Psoas muscle (tissue), 7 donors: ENCODE measurements at regions not wholly inside any gene's neighbourhood (a gene's known extent, or its start where the extent isn't known, plus 50 kb on each side); places are given as distances from the start of the nearest gene placed in this dataset.
"Not testable (repeated sequence)": the region's sequence is repeated elsewhere in the genome, so short reads cannot be mapped to it uniquely, and the experiment has no call there.

Experiments used
- ATAC-seq, 4 donors: fragments of 200-7000 bp; cut with Tn5 transposase; one replicate each; pipeline ENCODE4 v1.9.1; 2020; ENCODE audit warnings: moderate library complexity in 3 of 4, mild to moderate bottlenecking in 2 of 4
- DNase-seq, 2 donors: peaks; one replicate each; pipeline ENCODE4 v3.0.0-alpha.2; 2020
- H3K27ac ChIP-seq: fragments of 200-600 bp; one replicate; pipeline ENCODE4 v1.8.0; 2022
- H3K27me3 ChIP-seq, 3 donors: fragments of 200-600 bp in 1 of 3; one replicate each; pipeline versions ENCODE4 v1.6.1 to v1.8.0; 2013 to 2022; ENCODE audit warnings: low read length in 2 of 3, mild to moderate bottlenecking in 2 of 3, moderate library complexity in 1 of 3; ENCODE audit not compliant: insufficient read depth in 3 of 3
- H3K36me3 ChIP-seq, 2 donors: fragments of 200-600 bp in 1 of 2; one replicate each; pipeline versions ENCODE4 v1.6.1 to v1.8.0; 2013 to 2022; ENCODE audit warnings: low read depth in 1 of 2, mild to moderate bottlenecking in 1 of 2, moderate library complexity in 1 of 2; ENCODE audit not compliant: insufficient read depth in 1 of 2
- H3K4me1 ChIP-seq: fragments of 200-600 bp; one replicate; pipeline ENCODE4 v1.8.0; 2022
- H3K4me3 ChIP-seq: fragments of 200-600 bp; one replicate; pipeline ENCODE4 v1.8.0; 2022; ENCODE audit warnings: mild to moderate bottlenecking
- H3K9me3 ChIP-seq: fragments of 200-600 bp; one replicate; pipeline ENCODE4 v1.8.0; 2022
- CTCF ChIP-seq: fragments of 200-600 bp; IDR thresholded peaks from one replicate; pipeline ENCODE4 v1.8.0; 2022; ENCODE audit warnings: antibody characterized with exemption
- WGBS, 3 donors: extraction: QIAGEN DNeasy Blood & Tissue Kit; methylation state at CpG; one replicate each; pipeline versions ENCODE4 v1.1.6 to v1.1.7; 2013; 5-methylcytosine and 5-hydroxymethylcytosine counted together
- intact Hi-C, 2 donors: fragments of 100-400 bp; cut with DNase I; formaldehyde crosslinking; loops; one replicate each; pipeline versions ENCODE4 v1.11.0 to v1.14.2; 2022
- donor health status: healthy with polysubstance abuse.
- donor health status: DM: no; HTN: no; CAD: no; lungs with moderate emphysema.
- donor health status: Bipolar disorder and iron deficiency.
- donor health status: healthy.
- donor health status: DM: yes; HTN: yes; CAD: no.
- donor health status: DM: no; HTN: no; CAD: no.
- donor health status: DM: yes; HTN: yes; CAD: no.

- intact Hi-C loops, result no loop called here
Measured at GRCh38 chr2:39867268-39867667, 88.2 kb upstream of the THUMPD2 start.

GRCh38 chr2:39865751-39866150, 86.7 kb upstream of the THUMPD2 start:
- no peak for TF ChIP-seq CTCF
- intact Hi-C loops, result no loop called here
- DNase-seq (no peak), ATAC-seq (no peak)
- H3K4me3 ChIP-seq, result no peak overlapping the region
- 70 to 80% (median 75%) methylated on average over 3 of the region's 3 CpGs for WGBS, 3 donors
- H3K4me1 ChIP-seq, result no peaks in the 10 kb centered on the region
- no peaks in the 10 kb centered on the region for H3K27me3 ChIP-seq
- no peak overlapping the region for H3K27ac ChIP-seq
- H3K36me3 ChIP-seq, result no peaks in the 10 kb centered on the region
- no peaks in the 10 kb centered on the region for H3K9me3 ChIP-seq

More at GRCh38 chr2:39867268-39867667, 88.2 kb upstream of the THUMPD2 start:
- ATAC-seq (no peak), DNase-seq (no peak)
- no peak overlapping the region for H3K4me3 ChIP-seq
- TF ChIP-seq CTCF, result no peak
- H3K4me1 ChIP-seq, result no peaks in the 10 kb centered on the region
- WGBS, 3 donors, result 85 to 86% (median 86%) methylated on average over 5 of the region's 5 CpGs
- H3K27ac ChIP-seq, result no peak overlapping the region
- H3K36me3 ChIP-seq, result no peaks in the 10 kb centered on the region
- no peaks in the 10 kb centered on the region for H3K27me3 ChIP-seq
- no peaks in the 10 kb centered on the region for H3K9me3 ChIP-seq

GRCh38 chr2:39863672-39864071, 84.6 kb upstream of the THUMPD2 start:
- H3K27ac ChIP-seq, H3K9me3 ChIP-seq, H3K4me1 ChIP-seq, H3K36me3 ChIP-seq, DNase-seq, H3K27me3 ChIP-seq, ATAC-seq, intact Hi-C loops, H3K4me3 ChIP-seq: not testable (repeated sequence)
- 79 to 95% (median 91%) methylated on average over 1 of the region's 1 CpG for WGBS, 3 donors

- Histone ChIP-seq H3K27me3 (no peaks in the 10 kb centered on the region), H3K27ac (no peak overlapping the region), H3K36me3 (no peaks in the 10 kb centered on the region), H3K4me3 (no peak overlapping the region), H3K9me3 (no peaks in the 10 kb centered on the region), H3K4me1 (no peaks in the 10 kb centered on the region)
- ATAC-seq (no peak), DNase-seq (no peak)
- 87 to 90% (median 88%) methylated on average over 3 of the region's 3 CpGs for WGBS, 3 donors
- intact Hi-C loops, result no loop called here
- TF ChIP-seq CTCF, result no peak
Measured at GRCh38 chr2:39860538-39860937, 81.5 kb upstream of the THUMPD2 start.

GRCh38 chr2:39858677-39859076, 79.6 kb upstream of the THUMPD2 start:
- intact Hi-C loops, result no loop called here
- Histone ChIP-seq H3K36me3 (no peaks in the 10 kb centered on the region), H3K4me1 (no peaks in the 10 kb centered on the region), H3K4me3 (no peak overlapping the region), H3K9me3 (no peaks in the 10 kb centered on the region), H3K27me3 (no peaks in the 10 kb centered on the region), H3K27ac (no peak overlapping the region)
- TF ChIP-seq CTCF, result no peak
- WGBS, 3 donors, result 71 to 85% (median 78%) methylated on average over 2 of the region's 2 CpGs
- ATAC-seq, result no peak
- no peak for DNase-seq
